SK-N-MC (cell line): ENCODE measurements at regions not wholly inside any gene's neighbourhood (a gene's known extent, or its start where the extent isn't known, plus 50 kb on each side); places are given as distances from the start of the nearest gene placed in this dataset.

Experiments
- DNase-seq: peaks from one replicate; pipeline ENCODE4 v3.0.0-alpha.2; 2011; ENCODE audit warnings: low read depth, low spot score
- H3K27ac ChIP-seq: fragments of 200-600 bp; sonication (generic); 2 replicates; pipeline ENCODE4 v1.5.1; 2016; ENCODE audit warnings: mixed run types
- H3K36me3 ChIP-seq: fragments of 200-600 bp; sonication (generic); 2 replicates; pipeline ENCODE4 v1.6.1; 2017; ENCODE audit warnings: antibody characterized with exemption, low read length, mixed read lengths; ENCODE audit not compliant: insufficient read depth
- H3K4me3 ChIP-seq: fragments of 200-600 bp; sonication (generic); 2 replicates; pipeline ENCODE4 v1.5.1; 2016
- H3K9ac ChIP-seq: fragments of 200-600 bp; sonication (generic); 2 replicates; pipeline ENCODE4 v1.8.0; 2017; ENCODE audit warnings: mixed run types, mixed read lengths; ENCODE audit not compliant: insufficient read length
- H3K9me3 ChIP-seq: fragments of 200-600 bp; sonication (generic); 2 replicates; pipeline ENCODE4 v1.6.1; 2017; ENCODE audit warnings: low read depth, mild to moderate bottlenecking, antibody characterized with exemption, low read length, moderate library complexity, mixed read lengths
- EZH2 ChIP-seq: fragments of 200-600 bp; sonication (generic); IDR thresholded peaks from one replicate; pipeline ENCODE4 v1.6.1; 2017; ENCODE audit warnings: antibody characterized with exemption
- FOXP2 ChIP-seq: optimal IDR thresholded peaks from 2 replicates; pipeline ENCODE3; 2011; ENCODE audit warnings: mild to moderate bottlenecking, moderate library complexity; ENCODE audit not compliant: insufficient read depth; ENCODE audit errors: extremely low read length, control extremely low read depth
- POLR2AphosphoS5 ChIP-seq: IDR thresholded peaks from 2 replicates; pipeline ENCODE4 v1.6.1; 2012; ENCODE audit warnings: mild to moderate bottlenecking, low read depth, low read length, borderline replicate concordance

DNA sequence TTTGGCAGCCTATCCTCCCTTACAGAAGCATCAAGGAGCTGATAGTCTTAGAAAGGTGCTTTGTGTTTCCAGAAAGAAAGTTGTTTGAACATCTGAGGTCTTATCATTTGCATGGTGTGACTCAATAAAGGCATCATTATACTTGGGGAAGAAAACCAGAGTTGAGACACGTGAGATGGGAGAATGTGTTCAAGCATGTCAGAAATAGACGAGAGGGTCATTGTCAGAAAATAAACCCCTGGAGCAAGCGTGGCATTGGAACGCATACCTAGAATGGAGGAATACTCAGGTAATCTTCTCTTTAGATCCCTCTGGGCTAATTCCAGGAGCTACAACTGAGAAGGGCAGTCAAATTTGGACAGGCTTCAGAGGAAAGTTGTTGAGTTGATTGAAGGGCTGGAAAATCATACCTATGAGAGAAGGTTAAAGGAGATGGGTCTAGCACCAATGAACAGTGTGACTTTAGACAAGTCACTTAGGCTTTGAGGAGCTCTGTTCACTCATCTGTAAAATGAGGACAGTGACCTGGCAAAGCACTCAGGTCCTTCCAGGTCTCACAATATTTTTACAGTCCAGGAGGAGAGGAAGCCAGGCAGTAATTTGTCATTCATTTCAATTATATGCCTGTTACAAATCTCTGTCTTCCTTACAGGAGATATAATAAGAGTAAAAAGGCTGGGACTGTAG lies 101.3 kb upstream of the C1orf21 start:
- no peak overlapping the region for H3K27ac ChIP-seq
- no peak overlapping the region for H3K9ac ChIP-seq
- TF ChIP-seq POLR2AphosphoS5 (no peak), EZH2 (no peak), FOXP2 (no peak)
- DNase-seq = no peak
- no peak overlapping the region for H3K4me3 ChIP-seq
- H3K36me3 ChIP-seq = 0 out of 2 replicates have a peak, but pooled peaks cover 2% of the 10 kb centered on the region
- no peaks in the 10 kb centered on the region for H3K9me3 ChIP-seq

DNA sequence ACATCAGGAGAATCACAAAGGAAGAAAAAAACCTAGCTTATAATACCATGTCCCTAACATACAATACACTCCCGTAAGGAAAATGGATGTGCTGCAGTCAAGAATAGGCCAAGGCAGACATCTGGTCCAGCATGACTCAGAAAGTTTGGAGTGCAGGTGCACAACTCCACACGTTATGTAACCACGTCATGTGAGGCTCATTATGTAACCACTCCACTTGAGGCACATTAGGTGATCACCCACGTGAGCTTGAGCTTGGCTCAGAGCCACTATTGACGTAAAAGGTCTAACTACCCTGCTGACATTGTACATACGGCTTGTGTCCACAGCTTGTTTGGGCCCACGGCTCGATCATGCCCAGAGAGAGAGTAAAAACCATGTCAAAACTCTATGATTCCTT lies 99.8 kb upstream of the C1orf21 start:
- Histone ChIP-seq H3K9ac (no peak overlapping the region), H3K27ac (no peak overlapping the region), H3K36me3 (0 out of 2 replicates have a peak, but pooled peaks cover 2% of the 10 kb centered on the region), H3K4me3 (no peak overlapping the region), H3K9me3 (no peaks in the 10 kb centered on the region)
- TF ChIP-seq EZH2 (no peak), POLR2AphosphoS5 (no peak), FOXP2 (no peak)
- no peak for DNase-seq

DNA sequence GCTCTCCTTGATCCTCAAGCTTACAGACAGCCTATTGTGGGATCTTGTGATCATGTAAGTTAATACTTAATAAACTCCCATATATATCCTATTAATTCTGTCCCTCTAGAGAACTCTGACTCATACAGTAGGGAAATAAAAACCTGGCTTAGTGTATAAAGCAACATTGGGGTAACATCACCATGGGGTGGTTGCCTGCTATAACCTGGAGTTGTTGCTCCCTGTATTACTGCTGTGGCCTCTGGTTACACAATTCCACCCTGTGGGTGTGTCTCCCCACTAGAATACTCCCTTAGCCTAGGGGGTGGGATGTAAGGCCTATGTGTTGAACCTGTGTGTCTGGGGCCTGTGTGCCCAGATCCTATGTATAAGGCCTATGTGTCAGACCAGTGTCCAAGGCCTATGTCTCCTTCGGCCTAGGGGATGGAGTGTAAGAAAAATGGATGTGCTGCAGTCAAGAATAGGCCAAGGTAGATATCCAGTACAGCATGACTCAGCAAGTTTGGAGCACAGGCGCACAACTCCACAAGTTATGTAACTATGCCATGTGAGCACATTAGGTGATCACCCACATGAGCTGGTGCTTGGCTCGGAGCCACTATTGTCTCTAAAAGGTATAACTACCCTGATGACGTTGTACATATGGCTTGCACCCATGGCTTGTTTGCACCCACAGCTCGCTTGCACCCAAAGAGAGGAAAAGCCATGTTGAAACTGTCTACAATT lies 96.8 kb upstream of the C1orf21 start:
- Histone ChIP-seq H3K4me3 (no peak overlapping the region), H3K9ac (no peak overlapping the region), H3K36me3 (0 out of 2 replicates have a peak, but pooled peaks cover 2% of the 10 kb centered on the region), H3K27ac (no peak overlapping the region), H3K9me3 (no peaks in the 10 kb centered on the region)
- TF ChIP-seq POLR2AphosphoS5 = no peak
- no peak for TF ChIP-seq FOXP2
- TF ChIP-seq EZH2 = no peak
- DNase-seq = no peak

DNA sequence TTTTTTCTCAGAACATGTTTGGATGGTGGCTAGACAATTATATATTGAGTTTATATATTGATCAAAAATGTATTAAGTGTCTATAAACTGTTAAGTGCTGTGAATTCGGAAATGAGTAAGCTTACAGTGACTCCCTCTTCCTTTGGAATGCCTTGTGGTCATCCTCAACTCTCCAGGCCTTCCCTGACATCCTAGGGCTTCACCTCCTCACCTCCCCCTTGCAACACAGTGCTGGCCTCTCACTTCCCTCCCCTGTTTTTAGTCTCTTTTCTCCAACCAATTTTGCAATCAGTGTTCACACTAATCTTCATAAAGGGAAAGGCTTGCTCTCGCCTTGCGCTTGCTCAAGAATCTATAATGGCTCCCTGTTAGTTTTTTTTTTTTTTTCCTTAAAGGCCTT lies 95.1 kb upstream of the C1orf21 start:
- Histone ChIP-seq H3K36me3 (0 out of 2 replicates have a peak, but pooled peaks cover 2% of the 10 kb centered on the region), H3K27ac (no peak overlapping the region), H3K4me3 (no peak overlapping the region), H3K9ac (no peak overlapping the region), H3K9me3 (no peaks in the 10 kb centered on the region)
- DNase-seq = no peak
- TF ChIP-seq FOXP2 (no peak), POLR2AphosphoS5 (no peak), EZH2 (no peak)

DNA sequence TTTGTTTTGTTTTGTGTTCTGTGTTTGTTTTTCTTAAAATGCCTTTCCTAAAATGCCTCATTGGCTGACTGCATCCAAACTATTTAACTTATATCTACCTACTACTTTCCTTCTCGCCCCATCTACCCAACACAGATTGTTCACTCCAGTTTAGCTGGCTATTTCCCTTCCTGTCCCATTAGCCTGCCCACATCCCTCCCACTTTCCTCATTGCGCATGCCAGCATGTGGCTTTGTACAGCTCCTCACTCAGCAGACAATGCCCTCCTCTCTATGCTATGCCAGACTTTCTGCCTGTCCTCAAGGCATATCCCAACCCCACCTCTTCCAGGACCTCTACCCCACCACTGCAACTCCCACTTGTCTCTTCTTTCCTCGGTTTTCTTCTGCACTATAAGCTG lies 94.7 kb upstream of the C1orf21 start:
- no peaks in the 10 kb centered on the region for H3K9me3 ChIP-seq
- no peak overlapping the region for H3K27ac ChIP-seq
- no peak overlapping the region for H3K4me3 ChIP-seq
- TF ChIP-seq EZH2 (no peak), POLR2AphosphoS5 (no peak), FOXP2 (no peak)
- no peak for DNase-seq
- H3K36me3 ChIP-seq = 0 out of 2 replicates have a peak, but pooled peaks cover 2% of the 10 kb centered on the region
- H3K9ac ChIP-seq = no peak overlapping the region

DNA sequence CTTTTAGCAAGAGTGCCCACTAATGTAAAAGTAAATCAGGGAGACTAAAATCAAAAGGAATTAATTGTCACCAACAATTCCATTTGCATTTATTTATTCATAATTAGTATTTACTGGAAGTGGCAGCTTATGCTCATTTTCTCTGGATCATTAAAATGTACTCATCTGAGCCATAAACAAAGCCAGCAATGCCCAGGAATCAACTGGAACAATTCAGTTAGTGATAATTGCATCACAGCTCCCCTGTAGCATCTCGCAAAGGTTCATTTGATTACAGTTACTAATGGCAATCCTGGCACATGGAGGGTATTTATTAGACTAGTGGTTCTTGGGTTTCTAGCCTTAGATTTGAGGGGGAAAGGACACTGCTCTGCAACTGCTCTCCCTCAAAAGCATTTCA lies 92.7 kb upstream of the C1orf21 start:
- 0 out of 2 replicates have a peak, but pooled peaks cover 2% of the 10 kb centered on the region for H3K36me3 ChIP-seq
- no peaks in the 10 kb centered on the region for H3K9me3 ChIP-seq
- H3K4me3 ChIP-seq = no peak overlapping the region
- no peak for TF ChIP-seq EZH2
- TF ChIP-seq FOXP2 = no peak
- no peak for TF ChIP-seq POLR2AphosphoS5
- no peak overlapping the region for H3K9ac ChIP-seq
- no peak overlapping the region for H3K27ac ChIP-seq
- DNase-seq = no peak

DNA sequence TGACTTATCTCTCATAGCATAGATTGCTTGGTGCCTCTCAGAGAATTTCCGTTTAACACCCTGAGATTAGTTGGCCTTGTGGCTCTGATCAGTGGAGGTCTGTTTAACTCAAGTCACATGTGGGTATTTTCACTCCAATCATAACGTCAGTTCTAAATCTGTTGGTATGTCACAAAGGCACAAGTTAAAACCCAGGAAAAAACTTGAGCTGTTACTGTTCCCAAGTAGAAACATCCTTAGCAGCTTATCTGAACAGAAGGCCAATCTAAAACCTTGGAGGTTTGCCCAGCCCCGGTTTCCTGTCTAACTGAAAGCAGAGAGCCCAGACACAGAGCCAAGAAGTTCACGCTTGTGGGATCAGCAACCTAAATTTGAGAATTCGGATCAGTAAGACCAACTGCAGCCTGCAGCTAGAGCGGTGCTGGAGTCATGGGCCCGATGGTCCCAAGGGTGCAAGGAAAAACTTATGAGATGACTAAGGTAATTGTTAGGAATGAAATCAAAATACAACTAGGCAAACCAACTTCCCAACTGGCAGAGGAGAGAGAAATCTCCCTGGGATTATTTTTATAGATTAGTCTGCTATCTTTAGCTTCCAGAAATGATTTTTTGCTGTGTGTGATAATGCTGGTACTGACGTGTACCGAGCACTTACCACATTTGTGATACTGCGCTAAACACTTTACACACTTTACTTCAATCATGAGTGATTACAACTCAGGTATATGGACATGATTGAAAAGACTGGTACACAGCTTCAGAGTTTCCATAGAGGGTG lies 90.2 kb upstream of the C1orf21 start:
- DNase-seq = peak; percentile 89
- TF ChIP-seq EZH2 = no peak
- no peak for TF ChIP-seq FOXP2
- TF ChIP-seq POLR2AphosphoS5 = no peak
- no peaks in the 10 kb centered on the region for H3K9me3 ChIP-seq
- H3K36me3 ChIP-seq = no peaks in the 10 kb centered on the region
- peak overlapping the region; percentile 64 for H3K4me3 ChIP-seq
- peak overlapping the region; percentile 47 for H3K9ac ChIP-seq
- peak overlapping the region; percentile 95 for H3K27ac ChIP-seq

DNA sequence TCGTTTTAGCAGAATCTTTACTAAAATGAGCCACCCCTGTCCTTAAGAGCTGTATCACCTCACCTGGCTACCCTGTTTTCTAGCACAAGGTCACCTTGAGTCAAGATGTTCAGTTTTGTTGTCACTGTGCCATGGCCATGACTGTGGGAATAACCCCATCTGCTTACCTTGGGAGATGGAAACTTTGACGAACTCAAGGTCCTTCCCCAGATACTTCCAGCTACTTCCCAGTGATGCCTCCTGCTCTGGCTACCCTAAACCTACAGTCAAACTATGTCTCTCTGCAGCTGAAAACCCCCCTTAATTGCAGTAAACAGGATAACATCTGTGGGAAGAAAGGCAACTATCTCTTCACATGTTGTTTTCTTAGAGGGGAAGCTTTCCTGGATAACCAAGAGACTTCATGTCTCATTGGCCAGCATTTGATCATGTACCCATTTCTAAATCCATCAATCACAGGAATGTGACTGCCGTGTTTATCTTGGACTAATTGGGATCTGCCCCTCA lies 89.5 kb upstream of the C1orf21 start:
- H3K9me3 ChIP-seq = no peaks in the 10 kb centered on the region
- H3K4me3 ChIP-seq = peak overlapping the region; percentile 64
- no peaks in the 10 kb centered on the region for H3K36me3 ChIP-seq
- TF ChIP-seq POLR2AphosphoS5 (no peak), EZH2 (no peak), FOXP2 (no peak)
- no peak for DNase-seq
- no peak overlapping the region for H3K9ac ChIP-seq
- H3K27ac ChIP-seq = peak overlapping the region; percentile 95
